Endothelial cell of umbilical vein (primary cell): ENCODE measurements at regions not wholly inside any gene's neighbourhood (a gene's known extent, or its start where the extent isn't known, plus 50 kb on each side); places are given as distances from the start of the nearest gene placed in this dataset.

Experiments
- BruUV-seq: library from RNA; stranded (reverse); fragments of 400-500 nt; replicated peaks from 2 replicates; lab custom pipeline; 2021; lab: Mats Ljungman, UMichigan
- CTCF ChIA-PET: fragments of 300-600, 350-600 bp; sonication (Branson Sonifier 250); formaldehyde crosslinking; loops from one replicate; lab custom pipeline; 2021; ENCODE audit warnings: antibody characterized with exemption, inconsistent platforms; lab: Charles Lee
- POLR2A ChIA-PET: fragments of 300-600, 350-600 bp; sonication (Branson Sonifier 250); formaldehyde crosslinking; loops from one replicate; lab custom pipeline; 2021; ENCODE audit warnings: antibody characterized with exemption, inconsistent platforms; lab: Charles Lee
- DNase-seq: peaks from one replicate; pipeline ENCODE4 v3.0.0-alpha.2; 2011; ENCODE audit warnings: low read depth, low spot score
- FAIRE-seq: peaks from 2 replicates; lab custom pipeline; 2011; peaks lifted over from hg19 to GRCh38; lab: Jason Lieb, UNC
- H2AFZ ChIP-seq: 2 replicates; pipeline ENCODE4 v1.6.0; 2012; ENCODE audit warnings: low read depth, low read length, control low read depth, inconsistent platforms
- H3K27ac ChIP-seq: 2 replicates; pipeline ENCODE4 v1.5.1; 2011; ENCODE audit warnings: low read depth, mild to moderate bottlenecking, control low read depth, low read length, moderate library complexity; ENCODE audit not compliant: insufficient read depth
- H3K27me3 ChIP-seq, 2 experiments: 2 replicates each; pipeline versions ENCODE4 v1.6.0 to v1.6.1; 2011; ENCODE audit warnings: low read length in 2 of 2, mixed read lengths in 1 of 2; ENCODE audit not compliant: control insufficient read depth in 2 of 2, insufficient read depth in 2 of 2
- H3K36me3 ChIP-seq, 2 experiments: 2 replicates in 1 of 2; 3 replicates in 1 of 2; pipeline ENCODE4 v1.5.1; 2011; ENCODE audit warnings: low read length in 2 of 2, mild to moderate bottlenecking in 1 of 2, moderate library complexity in 1 of 2; ENCODE audit not compliant: control insufficient read depth in 2 of 2, insufficient read depth in 2 of 2; ENCODE audit errors: extremely low read depth in 1 of 2
- H3K4me1 ChIP-seq: 3 replicates; pipeline ENCODE4 v1.5.1; 2011; ENCODE audit warnings: mild to moderate bottlenecking, low read length; ENCODE audit not compliant: control insufficient read depth, insufficient read depth; ENCODE audit errors: extremely low read depth
- H3K4me2 ChIP-seq: 2 replicates; pipeline ENCODE4 v1.6.1; 2011; ENCODE audit warnings: low read length, control low read depth, mixed read lengths; ENCODE audit not compliant: insufficient read depth
- H3K4me3 ChIP-seq, 3 experiments: fragments of 200-600 bp in 1 of 3; sonication (generic), shearing (Covaris generic) in 1 of 3; replicated peaks in 1 of 3; 2 replicates each; pipeline ENCODE4 v1.5.1; 2011 to 2016; ENCODE audit warnings: control low read depth in 3 of 3, low read length in 3 of 3, mild to moderate bottlenecking in 2 of 3, inconsistent platforms in 1 of 3, low read depth in 1 of 3, moderate library complexity in 1 of 3; ENCODE audit not compliant: insufficient read depth in 1 of 3
- H3K79me2 ChIP-seq: 2 replicates; pipeline ENCODE4 v1.6.0; 2012; ENCODE audit warnings: low read length, inconsistent platforms; ENCODE audit not compliant: control insufficient read depth, insufficient read depth
- H3K9ac ChIP-seq: replicated peaks from 2 replicates; pipeline ENCODE3; 2011; ENCODE audit warnings: low read length, control low read depth; ENCODE audit not compliant: insufficient read depth; ENCODE audit errors: extremely low read depth
- H3K9me1 ChIP-seq: replicated peaks from 3 replicates; pipeline ENCODE4 v1.6.0; 2011; ENCODE audit warnings: mild to moderate bottlenecking, low read length; ENCODE audit not compliant: control insufficient read depth, insufficient read depth; ENCODE audit errors: extremely low read depth
- H3K9me3 ChIP-seq: replicated peaks from 2 replicates; pipeline ENCODE4 v1.5.1; 2012; ENCODE audit warnings: low read length, inconsistent platforms; ENCODE audit not compliant: control insufficient read depth, insufficient read depth
- H4K20me1 ChIP-seq: replicated peaks from 2 replicates; pipeline ENCODE3; 2011; ENCODE audit warnings: mild to moderate bottlenecking, low read length; ENCODE audit not compliant: control insufficient read depth, insufficient read depth; ENCODE audit errors: extremely low read depth
- CTCF ChIP-seq, 2 donors: IDR thresholded peaks; 1 replicate in 1 of 2; 2 replicates in 1 of 2; pipeline ENCODE4 v1.5.1; 2011; ENCODE audit warnings: low read length in 2 of 2, mild to moderate bottlenecking in 2 of 2, moderate library complexity in 2 of 2, control low read depth in 1 of 2, inconsistent platforms in 1 of 2, low read depth in 1 of 2; ENCODE audit not compliant: insufficient read depth in 1 of 2; ENCODE audit errors: extremely low read depth in 1 of 2
- EZH2 ChIP-seq: IDR thresholded peaks from 2 replicates; pipeline ENCODE4 v1.6.1; 2012; ENCODE audit warnings: borderline replicate concordance, low read depth, mild to moderate bottlenecking, moderate library complexity, low read length, inconsistent platforms; ENCODE audit not compliant: severe bottlenecking
- FOS ChIP-seq: IDR thresholded peaks from 2 replicates; pipeline ENCODE4 v1.6.1; 2011; ENCODE audit warnings: mild to moderate bottlenecking, low read length, moderate library complexity, borderline replicate concordance; ENCODE audit not compliant: insufficient read depth
- GATA2 ChIP-seq: IDR thresholded peaks from 2 replicates; pipeline ENCODE4 v1.7.0; 2011; ENCODE audit warnings: low read depth, mild to moderate bottlenecking, moderate library complexity, mixed read lengths, low read length; ENCODE audit not compliant: insufficient read length, insufficient read depth
- JUN ChIP-seq: IDR thresholded peaks from 2 replicates; pipeline ENCODE4 v1.6.1; 2011; ENCODE audit warnings: borderline replicate concordance, low read depth; ENCODE audit not compliant: insufficient read length, insufficient read depth
- MAX ChIP-seq: IDR thresholded peaks from 2 replicates; pipeline ENCODE4 v1.6.1; 2011; ENCODE audit not compliant: insufficient read depth, insufficient read length
- POLR2A ChIP-seq: IDR thresholded peaks from 2 replicates; pipeline ENCODE4 v1.6.1; 2012; ENCODE audit warnings: low read depth, mild to moderate bottlenecking, control low read depth, low read length
- POLR2AphosphoS5 ChIP-seq: IDR thresholded peaks from 2 replicates; pipeline ENCODE4 v1.6.1; 2012; ENCODE audit warnings: low read depth, mild to moderate bottlenecking, control low read depth, low read length, moderate library complexity; ENCODE audit not compliant: insufficient read depth
- dilution Hi-C: fragments of 300-500 bp; cut with MboI; formaldehyde crosslinking; loops from one replicate; pipeline ENCODE4 v1.15.0; 2019; ENCODE audit warnings: low sequenced_read_pairs; ENCODE audit not compliant: extremely low pct_ligation_motif_present
- intact Hi-C: fragments of 100-400 bp; cut with micrococcal nuclease; formaldehyde crosslinking; loops from one replicate; pipeline ENCODE4 v1.10.0; 2022

GRCh38 chr9:26418480-26418879 is 474.1 kb downstream of the CAAP1 start:
- Histone ChIP-seq H3K9me3 (no peaks in the 10 kb centered on the region), H2AFZ (no peak overlapping the region), H3K27ac (no peak overlapping the region), H3K27me3 (no peaks in the 10 kb centered on the region), H3K36me3 (no peaks in the 10 kb centered on the region), H3K4me1 (no peaks in the 10 kb centered on the region), H3K79me2 (no peaks in the 10 kb centered on the region), H3K4me2 (no peak overlapping the region), H3K4me3 (no peak overlapping the region), H3K9ac (no peak overlapping the region), H3K9me1 (no peaks in the 10 kb centered on the region), H4K20me1 (no peaks in the 10 kb centered on the region)
- dilution Hi-C loops (no loop called here), intact Hi-C loops (no loop called here)
- TF ChIP-seq MAX: no peak
- TF ChIP-seq GATA2: no peak
- no peak for TF ChIP-seq POLR2AphosphoS5
- TF ChIP-seq POLR2A: no peak
- no peak for TF ChIP-seq FOS
- TF ChIP-seq CTCF (IDR thresholded peaks at IDR 0.05; ENCODE audit: extremely low read depth in 1 of 2, insufficient read depth in 1 of 2, low read depth in 1 of 2, low read length in 2 of 2): no peak
- no peak for TF ChIP-seq EZH2
- no peak for TF ChIP-seq JUN
- ChIA-PET CTCF (no interaction called here), POLR2A (no interaction called here)
- no peak for FAIRE-seq
- BruUV-seq: no TSS peak
- no peak for DNase-seq
